DND-41 (cell line): ENCODE measurements at regions not wholly inside any gene's neighbourhood (a gene's known extent, or its start where the extent isn't known, plus 50 kb on each side); places are given as distances from the start of the nearest gene placed in this dataset.

ENCODE experiments used
- ATAC-seq: fragments of 200-7000 bp; cut with Tn5 transposase; 3 replicates; pipeline ENCODE4 v1.9.1; 2021; ENCODE audit warnings: low read depth; ENCODE audit not compliant: insufficient read depth
- DNase-seq: peaks from one replicate; pipeline ENCODE4 v3.0.0-alpha.2; 2020
- H2AFZ ChIP-seq: 2 replicates; pipeline ENCODE4 v1.6.0; 2012; ENCODE audit warnings: low read depth, low read length
- H3K27ac ChIP-seq: 2 replicates; pipeline ENCODE4 v1.5.1; 2012; ENCODE audit warnings: low read length, inconsistent platforms
- H3K27me3 ChIP-seq: fragments of 200-600 bp; sonication (generic); 2 replicates; pipeline ENCODE4 v1.6.0; 2012; ENCODE audit warnings: low read length, mild to moderate bottlenecking, inconsistent platforms; ENCODE audit not compliant: insufficient read depth, poor library complexity
- H3K36me3 ChIP-seq: 2 replicates; pipeline ENCODE4 v1.5.1; 2012; ENCODE audit warnings: low read length, inconsistent platforms; ENCODE audit not compliant: insufficient read depth
- H3K4me1 ChIP-seq: 2 replicates; pipeline ENCODE4 v1.5.1; 2012; ENCODE audit warnings: mild to moderate bottlenecking, low read length; ENCODE audit not compliant: insufficient read depth
- H3K4me2 ChIP-seq: 2 replicates; pipeline ENCODE4 v1.6.0; 2012; ENCODE audit warnings: mild to moderate bottlenecking, moderate library complexity, low read length, inconsistent platforms; ENCODE audit not compliant: insufficient read depth
- H3K4me3 ChIP-seq, 2 experiments: fragments of 200-600 bp in 1 of 2; shearing (Covaris generic) in 1 of 2; 2 replicates each; pipeline ENCODE4 v1.5.1; 2012 to 2016; ENCODE audit warnings: inconsistent platforms in 2 of 2, low read length in 2 of 2, mild to moderate bottlenecking in 2 of 2, low read depth in 1 of 2, moderate library complexity in 1 of 2
- H3K79me2 ChIP-seq: 2 replicates; pipeline ENCODE4 v1.6.0; 2012; ENCODE audit warnings: low read length, inconsistent platforms; ENCODE audit not compliant: insufficient read depth
- H3K9ac ChIP-seq: 2 replicates; pipeline ENCODE4 v1.6.0; 2012; ENCODE audit warnings: low read depth, mild to moderate bottlenecking, inconsistent platforms, low read length, moderate library complexity
- H3K9me3 ChIP-seq: 2 replicates; pipeline ENCODE4 v1.5.1; 2012; ENCODE audit warnings: low read length, moderate library complexity, mild to moderate bottlenecking, inconsistent platforms; ENCODE audit not compliant: insufficient read depth, severe bottlenecking
- H4K20me1 ChIP-seq: 2 replicates; pipeline ENCODE4 v1.6.0; 2012; ENCODE audit warnings: low read length; ENCODE audit not compliant: insufficient read depth
- CTCF ChIP-seq: IDR thresholded peaks from 2 replicates; pipeline ENCODE4 v1.5.1; 2012; ENCODE audit warnings: borderline replicate concordance, low read length, moderate library complexity, mild to moderate bottlenecking; ENCODE audit not compliant: poor library complexity, severe bottlenecking; ENCODE audit errors: extremely low read depth
- EZH2 ChIP-seq: IDR thresholded peaks from 3 replicates; pipeline ENCODE4 v1.6.1; 2012; ENCODE audit warnings: borderline replicate concordance, low read depth, mild to moderate bottlenecking, moderate library complexity, low read length, inconsistent platforms; ENCODE audit not compliant: severe bottlenecking

GRCh38 chr4:19636451-19636850 lies 615.3 kb upstream of the SLIT2 start:
- Histone ChIP-seq H3K79me2 (no peaks in the 10 kb centered on the region), H3K27ac (no peak overlapping the region), H4K20me1 (no peaks in the 10 kb centered on the region), H3K9ac (no peak overlapping the region), H3K27me3 (no peaks in the 10 kb centered on the region), H3K4me1 (no peaks in the 10 kb centered on the region), H3K9me3 (peaks cover 3% of the 10 kb centered on the region), H3K4me2 (no peak overlapping the region), H3K4me3 (no peak overlapping the region), H3K36me3 (no peaks in the 10 kb centered on the region), H2AFZ (no peak overlapping the region)
- ATAC-seq (no peak), DNase-seq (no peak)
- TF ChIP-seq EZH2 = no peak
- no peak for TF ChIP-seq CTCF

DNA sequence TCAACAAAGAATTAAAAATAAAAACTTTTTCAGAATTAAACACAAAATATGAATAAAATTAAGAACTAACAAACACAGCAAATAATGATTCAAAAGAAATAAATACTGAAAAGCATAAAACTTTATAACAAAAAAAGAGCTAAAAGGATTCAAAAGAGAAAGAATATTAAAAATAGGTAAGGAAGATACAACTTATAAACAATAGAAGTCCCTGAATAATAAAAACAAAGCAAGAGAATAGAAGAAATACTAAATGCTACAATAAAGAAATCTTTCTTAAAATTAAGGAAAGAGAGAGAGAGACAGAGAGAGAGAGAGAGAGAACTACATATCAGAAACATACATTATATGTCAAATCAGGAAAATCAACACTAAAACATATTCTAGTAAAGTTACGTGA lies 619.9 kb upstream of the SLIT2 start:
- no peak for ATAC-seq
- H3K4me3 ChIP-seq = no peak overlapping the region
- H3K27me3 ChIP-seq = no peaks in the 10 kb centered on the region
- H3K9me3 ChIP-seq = peaks cover 3% of the 10 kb centered on the region
- no peaks in the 10 kb centered on the region for H3K36me3 ChIP-seq
- no peaks in the 10 kb centered on the region for H3K4me1 ChIP-seq
- TF ChIP-seq EZH2 = no peak
- no peaks in the 10 kb centered on the region for H3K79me2 ChIP-seq
- H3K27ac ChIP-seq = no peak overlapping the region
- no peak overlapping the region for H2AFZ ChIP-seq
- no peak overlapping the region for H3K9ac ChIP-seq
- no peaks in the 10 kb centered on the region for H4K20me1 ChIP-seq
- no peak overlapping the region for H3K4me2 ChIP-seq
- no peak for DNase-seq

GRCh38 chr4:19623866-19624265 lies 627.8 kb upstream of the SLIT2 start:
- H3K27me3 ChIP-seq = no peaks in the 10 kb centered on the region

More at GRCh38 chr4:19623866-19624265, 627.8 kb upstream of the SLIT2 start:
- Histone ChIP-seq H3K9ac (no peak overlapping the region), H3K9me3 (no peaks in the 10 kb centered on the region), H3K4me3 (no peak overlapping the region), H3K4me2 (no peak overlapping the region), H2AFZ (no peak overlapping the region), H3K79me2 (no peaks in the 10 kb centered on the region), H4K20me1 (no peaks in the 10 kb centered on the region), H3K27ac (no peak overlapping the region), H3K4me1 (no peaks in the 10 kb centered on the region), H3K36me3 (no peaks in the 10 kb centered on the region)
- ATAC-seq (no peak), DNase-seq (no peak)
- no peak for TF ChIP-seq CTCF
- no peak for TF ChIP-seq EZH2
